Central memory CD8-positive, alpha-beta T cell (primary cell): ENCODE measurements at regions not wholly inside any gene's neighbourhood (a gene's known extent, or its start where the extent isn't known, plus 50 kb on each side); places are given as distances from the start of the nearest gene placed in this dataset.
"Not testable (repeated sequence)": the region's sequence is repeated elsewhere in the genome, so short reads cannot be mapped to it uniquely, and the experiment has no call there.

Experiments used
- ATAC-seq: fragments of 150-1000 bp; cut with Tn5 transposase; replicated peaks from 2 replicates; pipeline ENCODE4 v1.10.0; 2022; ENCODE audit warnings: mild to moderate bottlenecking, moderate FRiP score, moderate number of reproducible peaks; ENCODE audit not compliant: poor library complexity, severe bottlenecking; ENCODE audit errors: extremely low read depth
- DNase-seq, 2 donors: peaks; one replicate each; pipeline ENCODE4 v3.0.0; 2021; ENCODE audit warnings: low spot score in 2 of 2
- H3K27ac Mint-ChIP-seq: one replicate; pipeline ENCODE4 v1.8.0; 2022; ENCODE audit warnings: low read depth, mild to moderate bottlenecking, moderate library complexity, mixed read lengths
- H3K27me3 Mint-ChIP-seq: one replicate; pipeline ENCODE4 v1.8.0; 2022; ENCODE audit warnings: mixed read lengths
- H3K36me3 Mint-ChIP-seq: one replicate; pipeline ENCODE4 v1.8.0; 2022; ENCODE audit warnings: mild to moderate bottlenecking, moderate library complexity, mixed read lengths; ENCODE audit not compliant: insufficient read depth
- H3K4me1 Mint-ChIP-seq: one replicate; pipeline ENCODE4 v1.8.0; 2022; ENCODE audit warnings: mixed read lengths
- H3K4me3 Mint-ChIP-seq: one replicate; pipeline ENCODE4 v1.8.0; 2022; ENCODE audit warnings: mild to moderate bottlenecking, moderate library complexity, mixed read lengths
- H3K9me3 Mint-ChIP-seq: one replicate; pipeline ENCODE4 v1.8.0; 2022; ENCODE audit warnings: mixed read lengths

DNA sequence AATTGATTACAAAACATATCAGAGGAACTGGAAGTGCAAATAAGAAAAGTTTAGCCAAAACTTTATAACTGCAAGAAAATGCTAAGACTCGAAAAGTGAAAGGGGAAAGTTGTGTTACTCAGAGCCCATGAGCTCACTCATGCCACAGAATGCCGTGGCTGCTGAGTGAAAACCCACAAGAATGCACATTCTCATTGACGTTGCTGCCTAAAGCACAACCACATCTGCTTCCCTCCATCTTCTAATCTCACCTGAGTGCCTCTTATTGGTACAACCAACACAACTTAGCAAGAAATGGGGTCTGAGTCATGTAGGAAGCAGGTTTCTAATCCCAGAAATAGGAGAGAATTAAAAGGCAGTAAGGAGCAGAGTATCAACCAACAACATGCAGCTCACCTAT is 259.7 kb downstream of the LNPK start:
- DNase-seq, result no peak

GRCh38 chr2:175741164-175741563 is 260.9 kb downstream of the LNPK start:
- peaks cover 65% of the 10 kb centered on the region for H3K27me3 Mint-ChIP-seq
- no peaks in the 10 kb centered on the region for H3K4me1 Mint-ChIP-seq
- H3K9me3 Mint-ChIP-seq, result no peaks in the 10 kb centered on the region
- ATAC-seq, result no peak
- no peaks in the 10 kb centered on the region for H3K36me3 Mint-ChIP-seq
- H3K4me3 Mint-ChIP-seq, result no peak overlapping the region
- DNase-seq, result no peak
- H3K27ac Mint-ChIP-seq, result no peak overlapping the region

More for the DNA sequence above, 259.7 kb downstream of the LNPK start:
- Mint-ChIP-seq H3K4me1 (no peaks in the 10 kb centered on the region), H3K27ac (no peak overlapping the region), H3K4me3 (no peak overlapping the region), H3K9me3 (no peaks in the 10 kb centered on the region), H3K36me3 (no peaks in the 10 kb centered on the region), H3K27me3 (peaks cover 65% of the 10 kb centered on the region)
- ATAC-seq, result no peak

DNA sequence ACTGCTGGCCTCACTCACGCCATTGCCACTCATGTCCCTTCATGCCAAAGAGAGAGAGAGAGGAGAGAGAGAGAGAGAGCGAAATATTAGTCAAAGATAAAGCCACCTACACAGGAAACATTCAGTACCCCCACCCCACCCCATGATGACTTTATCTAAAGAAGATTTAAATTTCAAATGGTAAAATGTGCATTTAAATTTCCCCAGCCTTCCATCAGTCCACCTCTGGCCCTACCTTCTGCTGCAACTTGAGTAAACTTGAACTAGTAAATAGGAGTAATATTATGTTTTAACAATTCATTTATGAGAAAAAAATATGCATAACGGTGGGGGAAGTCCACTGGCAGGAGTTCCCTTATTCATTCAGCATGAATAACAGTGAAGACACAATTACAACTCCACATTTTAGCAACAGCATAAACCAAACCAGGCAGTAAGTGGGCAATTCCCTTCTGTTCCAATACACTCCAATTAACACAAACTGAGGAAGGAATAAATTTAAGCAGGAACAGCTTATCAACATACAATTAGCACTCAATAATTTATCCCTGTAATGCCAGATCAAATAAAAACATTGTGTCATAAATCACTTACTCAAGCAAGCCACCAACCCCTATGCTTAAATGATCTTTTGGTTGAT is 264.2 kb downstream of the LNPK start:
- Mint-ChIP-seq H3K27me3 (peaks cover 53% of the 10 kb centered on the region), H3K36me3 (no peaks in the 10 kb centered on the region), H3K27ac (no peak overlapping the region)

DNA sequence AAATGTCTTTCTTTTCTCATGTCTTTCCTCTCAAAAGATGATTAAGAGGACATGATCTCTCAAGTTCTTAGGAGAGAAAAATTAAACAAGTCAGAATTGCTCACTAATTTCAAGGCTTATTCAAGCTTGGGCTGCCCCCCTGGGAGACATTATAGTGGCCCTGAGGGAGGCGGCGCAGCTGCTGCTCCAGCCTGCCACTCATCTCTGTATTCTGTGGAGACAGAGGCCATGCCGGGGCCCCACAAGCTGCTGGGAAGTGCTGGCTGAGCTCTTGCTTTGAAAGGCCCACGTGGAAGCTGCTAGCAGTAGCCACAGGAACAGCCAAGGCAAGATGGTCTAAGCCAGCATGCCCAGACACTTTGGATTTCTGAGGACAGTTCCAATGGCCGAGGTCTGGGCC is 267.4 kb downstream of the LNPK start:
- Mint-ChIP-seq H3K36me3 (no peaks in the 10 kb centered on the region), H3K27me3 (peaks cover 31% of the 10 kb centered on the region), H3K9me3 (no peaks in the 10 kb centered on the region), H3K4me1 (no peaks in the 10 kb centered on the region), H3K27ac (no peak overlapping the region), H3K4me3 (no peak overlapping the region)
- ATAC-seq (no peak), DNase-seq (no peak)

More for the DNA sequence above, 264.2 kb downstream of the LNPK start:
- Mint-ChIP-seq H3K4me3 (no peak overlapping the region), H3K4me1 (no peaks in the 10 kb centered on the region), H3K9me3 (no peaks in the 10 kb centered on the region)
- ATAC-seq (no peak), DNase-seq (no peak)

- Mint-ChIP-seq H3K4me3 (no peak overlapping the region), H3K27ac (no peak overlapping the region), H3K27me3 (peaks cover 22% of the 10 kb centered on the region), H3K36me3 (no peaks in the 10 kb centered on the region), H3K4me1 (no peaks in the 10 kb centered on the region), H3K9me3 (no peaks in the 10 kb centered on the region)
- ATAC-seq (no peak), DNase-seq (no peak)
These were observed 269.5 kb downstream of the LNPK start for GRCh38 chr2:175732531-175732930.

- Mint-ChIP-seq H3K4me1 (no peaks in the 10 kb centered on the region), H3K27ac (no peak overlapping the region), H3K9me3 (peaks cover 5% of the 10 kb centered on the region), H3K36me3 (peaks cover 2% of the 10 kb centered on the region), H3K27me3 (peaks cover 9% of the 10 kb centered on the region), H3K4me3 (no peak overlapping the region)
- ATAC-seq, result no peak
- DNase-seq, result no peak
These were observed 272.0 kb downstream of the LNPK start for GRCh38 chr2:175730050-175730449.

GRCh38 chr2:175729049-175729706 is 272.9 kb downstream of the LNPK start:
- DNase-seq, result no peak
- Mint-ChIP-seq H3K4me1 (no peaks in the 10 kb centered on the region), H3K27ac (no peak overlapping the region), H3K27me3 (peaks cover 9% of the 10 kb centered on the region), H3K9me3 (peaks cover 8% of the 10 kb centered on the region), H3K4me3 (no peak overlapping the region), H3K36me3 (peaks cover 2% of the 10 kb centered on the region)
- no peak for ATAC-seq

GRCh38 chr2:175728032-175728431 is 274.0 kb downstream of the LNPK start:
- Mint-ChIP-seq H3K4me1 (no peaks in the 10 kb centered on the region), H3K27ac (no peak overlapping the region), H3K4me3 (no peak overlapping the region), H3K27me3 (peaks cover 9% of the 10 kb centered on the region), H3K9me3 (peaks cover 8% of the 10 kb centered on the region), H3K36me3 (peaks cover 2% of the 10 kb centered on the region)
- ATAC-seq (no peak), DNase-seq (no peak)

DNA sequence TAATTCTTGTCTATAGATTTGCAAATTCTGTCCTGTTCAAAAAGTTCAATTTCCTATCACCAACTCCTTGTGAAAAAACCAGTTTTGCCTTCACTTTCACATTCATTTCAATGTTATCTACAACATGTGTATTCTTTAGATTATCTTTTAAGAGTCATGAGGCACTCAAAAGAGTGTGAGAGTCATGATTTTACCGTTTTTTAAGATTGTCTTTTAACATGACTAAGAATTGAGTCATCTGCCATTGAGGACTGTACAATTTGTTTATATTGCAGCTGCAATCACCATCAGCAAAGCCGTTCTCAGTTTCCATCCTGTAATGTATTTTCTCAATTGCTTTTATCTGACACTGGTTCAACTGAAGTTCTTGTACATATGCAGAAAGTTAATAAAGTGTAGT is 275.8 kb downstream of the LNPK start:
- Mint-ChIP-seq H3K36me3 (peaks cover 2% of the 10 kb centered on the region), H3K27ac (no peak overlapping the region), H3K27me3 (peaks cover 9% of the 10 kb centered on the region), H3K9me3 (peaks cover 8% of the 10 kb centered on the region), H3K4me1 (no peaks in the 10 kb centered on the region), H3K4me3 (no peak overlapping the region)
- ATAC-seq, result no peak
- DNase-seq, result no peak

- Mint-ChIP-seq H3K36me3 (no peaks in the 10 kb centered on the region), H3K9me3 (no peaks in the 10 kb centered on the region), H3K27me3 (peaks cover 76% of the 10 kb centered on the region), H3K27ac (no peak overlapping the region), H3K4me3 (no peak overlapping the region), H3K4me1 (no peaks in the 10 kb centered on the region)
- ATAC-seq (no peak), DNase-seq (no peak)
These were observed 292.8 kb downstream of the LNPK start for GRCh38 chr2:175709248-175709647.

- H3K27me3 Mint-ChIP-seq, result peaks cover 63% of the 10 kb centered on the region
- H3K9me3 Mint-ChIP-seq, result no peaks in the 10 kb centered on the region
- H3K4me3 Mint-ChIP-seq, result no peak overlapping the region
- no peaks in the 10 kb centered on the region for H3K36me3 Mint-ChIP-seq
- no peaks in the 10 kb centered on the region for H3K4me1 Mint-ChIP-seq
- ATAC-seq, result no peak
- H3K27ac Mint-ChIP-seq, result no peak overlapping the region
- DNase-seq, result no peak
These were observed 294.7 kb downstream of the LNPK start for GRCh38 chr2:175707322-175707721.

GRCh38 chr2:175704568-175704967 is 297.5 kb downstream of the LNPK start:
- H3K27me3 Mint-ChIP-seq, result peaks cover 35% of the 10 kb centered on the region

GRCh38 chr2:175698061-175698460 is 304.0 kb downstream of the LNPK start:
- ATAC-seq (no peak), DNase-seq (no peak)
- Mint-ChIP-seq H3K36me3 (no peaks in the 10 kb centered on the region), H3K9me3 (no peaks in the 10 kb centered on the region), H3K27ac (no peak overlapping the region), H3K27me3 (peaks cover 40% of the 10 kb centered on the region), H3K4me3 (no peak overlapping the region), H3K4me1 (no peaks in the 10 kb centered on the region)

More at GRCh38 chr2:175704568-175704967, 297.5 kb downstream of the LNPK start:
- not testable (repeated sequence) for H3K4me1 Mint-ChIP-seq, DNase-seq, ATAC-seq, H3K9me3 Mint-ChIP-seq, H3K27ac Mint-ChIP-seq, H3K36me3 Mint-ChIP-seq, H3K4me3 Mint-ChIP-seq
